ENCODE measurements at regions not wholly inside any gene's neighbourhood (a gene's known extent, or its start where the extent isn't known, plus 50 kb on each side); places are given as distances from the start of the nearest gene placed in this dataset.

DNA sequence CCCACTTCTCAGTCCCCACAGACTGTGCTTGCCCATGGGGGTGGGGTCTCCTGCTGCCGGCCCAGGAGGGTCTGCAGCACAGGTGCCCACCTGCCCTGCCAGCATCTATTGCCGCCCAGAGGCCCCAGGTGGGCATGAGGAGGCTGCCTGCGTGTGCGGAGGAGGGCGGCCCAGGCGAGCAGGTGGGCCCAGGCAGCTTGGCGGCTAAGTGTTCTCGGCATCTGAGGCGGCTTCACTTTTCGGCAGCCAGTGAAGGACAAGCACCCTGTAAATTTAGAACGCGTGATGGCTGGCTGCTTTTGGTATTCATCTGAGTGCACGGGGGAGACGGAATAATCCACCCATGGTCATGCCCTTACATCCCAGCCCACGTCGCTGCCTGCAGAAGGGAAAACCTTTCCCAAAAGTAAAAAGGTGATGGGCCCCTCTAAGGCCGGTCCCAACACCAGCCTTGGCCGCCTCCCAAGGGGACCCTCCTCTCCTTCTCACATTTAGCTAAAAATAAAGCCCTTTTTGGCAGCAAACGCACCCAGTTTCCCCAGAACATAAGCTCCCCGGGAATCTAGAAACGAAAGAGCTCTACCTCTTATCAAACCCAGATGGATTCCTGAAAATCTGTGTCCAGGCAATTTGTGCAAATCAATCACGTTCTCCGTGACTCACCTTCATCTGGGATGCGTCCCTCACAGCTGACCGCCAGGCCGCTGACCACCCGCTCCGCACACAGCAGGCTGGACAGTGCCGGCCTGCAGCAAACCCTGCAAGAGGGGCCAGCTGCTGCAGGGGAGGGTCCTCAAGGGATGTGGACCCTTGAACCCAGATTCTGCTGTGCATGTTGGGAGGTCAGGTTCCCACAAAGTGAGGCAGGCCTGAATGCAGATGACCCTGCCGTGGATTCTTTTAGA is 79.4 kb downstream of the RBFOX3 start:
- TF ChIP-seq, protein P1, sequence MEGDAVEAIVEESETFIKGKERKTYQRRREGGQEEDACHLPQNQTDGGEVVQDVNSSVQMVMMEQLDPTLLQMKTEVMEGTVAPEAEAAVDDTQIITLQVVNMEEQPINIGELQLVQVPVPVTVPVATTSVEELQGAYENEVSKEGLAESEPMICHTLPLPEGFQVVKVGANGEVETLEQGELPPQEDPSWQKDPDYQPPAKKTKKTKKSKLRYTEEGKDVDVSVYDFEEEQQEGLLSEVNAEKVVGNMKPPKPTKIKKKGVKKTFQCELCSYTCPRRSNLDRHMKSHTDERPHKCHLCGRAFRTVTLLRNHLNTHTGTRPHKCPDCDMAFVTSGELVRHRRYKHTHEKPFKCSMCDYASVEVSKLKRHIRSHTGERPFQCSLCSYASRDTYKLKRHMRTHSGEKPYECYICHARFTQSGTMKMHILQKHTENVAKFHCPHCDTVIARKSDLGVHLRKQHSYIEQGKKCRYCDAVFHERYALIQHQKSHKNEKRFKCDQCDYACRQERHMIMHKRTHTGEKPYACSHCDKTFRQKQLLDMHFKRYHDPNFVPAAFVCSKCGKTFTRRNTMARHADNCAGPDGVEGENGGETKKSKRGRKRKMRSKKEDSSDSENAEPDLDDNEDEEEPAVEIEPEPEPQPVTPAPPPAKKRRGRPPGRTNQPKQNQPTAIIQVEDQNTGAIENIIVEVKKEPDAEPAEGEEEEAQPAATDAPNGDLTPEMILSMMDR (IDR thresholded peaks at IDR 0.05; ENCODE audit: borderline replicate concordance, extremely low read depth, low read length, poor library complexity, severe bottlenecking): no peak
- TF ChIP-seq EZH2 (IDR thresholded peaks at IDR 0.05; ENCODE audit: borderline replicate concordance, low read depth, low read length, severe bottlenecking): no peak

All from DND-41 (cell line).